ENCODE measurements at regions not wholly inside any gene's neighbourhood (a gene's known extent, or its start where the extent isn't known, plus 50 kb on each side); places are given as distances from the start of the nearest gene placed in this dataset.
"Not testable (repeated sequence)": the region's sequence is repeated elsewhere in the genome, so short reads cannot be mapped to it uniquely, and the experiment has no call there.

- intact Hi-C loops (cut with DNase I), result no loop called here
- DNase-seq (ENCODE audit: low spot score), result no peak
Observed at GRCh38 chr7:3094701-3095445, 51.2 kb upstream of the CARD11 start.

GRCh38 chr7:3097734-3098133 lies 54.1 kb upstream of the CARD11 start:
- no peak for DNase-seq (ENCODE audit: low spot score)
- intact Hi-C loops (cut with DNase I), result no loop called here

- intact Hi-C loops (cut with DNase I), result no loop called here
- no peak for DNase-seq (ENCODE audit: low spot score)
Observed at GRCh38 chr7:3102159-3102558, 58.5 kb upstream of the CARD11 start.

DNA sequence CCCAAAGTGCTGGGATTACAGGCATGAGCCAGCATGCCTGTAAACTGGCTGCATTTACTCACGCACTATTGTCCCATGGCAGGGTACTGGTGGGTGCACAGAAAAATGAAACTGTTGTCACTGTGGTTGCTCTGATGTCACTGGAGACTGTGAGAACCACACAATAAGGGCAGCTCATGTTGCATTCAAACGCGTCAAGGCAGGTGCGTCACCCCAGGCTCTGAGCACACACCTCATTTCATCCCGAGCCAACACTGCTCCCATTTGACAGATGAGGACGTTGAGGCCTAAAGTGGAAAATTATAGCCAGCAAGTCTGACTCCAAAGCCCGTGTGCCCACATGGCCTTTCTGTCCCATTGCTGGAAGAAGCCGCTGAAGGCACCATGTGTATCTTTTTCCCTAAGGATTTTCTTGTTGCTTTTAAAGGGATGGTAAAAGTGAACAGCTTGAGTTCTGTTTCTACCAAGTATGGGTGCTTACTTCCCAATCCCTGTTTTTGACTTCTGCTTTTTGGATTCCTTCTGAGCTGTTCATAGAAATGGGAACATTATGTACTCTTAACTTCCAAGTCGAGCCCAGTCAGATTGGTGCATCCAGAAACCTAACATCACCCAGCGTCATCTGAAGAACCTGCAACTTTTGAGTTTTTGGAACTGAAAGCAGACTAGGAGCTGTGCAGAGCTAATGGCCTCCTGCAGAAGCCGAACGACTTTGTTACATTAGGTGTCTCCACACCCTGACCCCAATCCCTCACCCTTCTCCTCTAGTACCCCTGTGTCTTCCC lies 60.1 kb upstream of the CARD11 start:
- intact Hi-C loops (cut with DNase I), result no loop called here
- DNase-seq (ENCODE audit: low spot score), result no peak

GRCh38 chr7:3105856-3106255 lies 62.2 kb upstream of the CARD11 start:
- intact Hi-C loops (cut with DNase I), result no loop called here
- peak; percentile 17 for DNase-seq (ENCODE audit: low spot score)

- intact Hi-C loops (cut with DNase I), result no loop called here
- DNase-seq (ENCODE audit: low spot score), result peak; percentile 24
Observed at GRCh38 chr7:3106361-3106826, 62.7 kb upstream of the CARD11 start.

- intact Hi-C loops (cut with DNase I), result no loop called here
- DNase-seq (ENCODE audit: low spot score), result peak; percentile 36
Observed at GRCh38 chr7:3107228-3107763, 63.6 kb upstream of the CARD11 start.

DNA sequence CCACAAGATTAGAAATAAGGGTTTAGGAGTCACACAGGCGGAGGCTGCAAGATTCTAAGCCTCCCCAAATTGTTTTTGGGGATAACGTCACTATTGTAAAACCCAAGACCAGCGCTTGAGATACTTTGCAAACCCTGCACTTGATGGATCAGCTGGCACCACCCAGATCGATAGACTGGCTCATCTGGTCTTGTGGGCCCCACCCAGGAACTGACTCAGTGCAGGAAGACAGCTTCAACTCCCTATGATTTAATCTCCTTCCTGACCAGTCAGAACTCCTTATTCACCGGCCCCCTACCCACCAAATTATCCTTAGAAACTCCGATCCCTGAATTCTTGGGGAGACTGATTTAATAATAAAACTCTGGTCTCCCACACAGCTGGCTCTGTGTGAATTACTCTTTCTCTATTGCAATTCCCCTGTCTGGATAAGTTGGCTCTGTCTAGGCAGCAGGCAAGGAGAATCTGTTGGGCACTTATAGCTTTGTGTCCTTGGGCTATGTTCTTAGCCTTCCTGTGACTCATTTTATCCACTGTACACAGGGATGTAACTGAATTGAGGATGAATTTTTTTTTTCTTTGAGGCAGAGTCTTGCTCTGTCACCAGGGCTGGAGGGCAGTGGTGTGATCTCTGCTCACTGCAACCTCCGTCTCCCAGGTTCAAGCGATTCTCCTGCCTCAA lies 64.4 kb upstream of the CARD11 start:
- intact Hi-C loops (cut with DNase I), result loop anchor here in 1 of 2 donors (1.0 kb wide), 1 partner anchor 31 kb away; no protein-coding TSS in a partner anchor
- DNase-seq (ENCODE audit: low spot score), result no peak

DNA sequence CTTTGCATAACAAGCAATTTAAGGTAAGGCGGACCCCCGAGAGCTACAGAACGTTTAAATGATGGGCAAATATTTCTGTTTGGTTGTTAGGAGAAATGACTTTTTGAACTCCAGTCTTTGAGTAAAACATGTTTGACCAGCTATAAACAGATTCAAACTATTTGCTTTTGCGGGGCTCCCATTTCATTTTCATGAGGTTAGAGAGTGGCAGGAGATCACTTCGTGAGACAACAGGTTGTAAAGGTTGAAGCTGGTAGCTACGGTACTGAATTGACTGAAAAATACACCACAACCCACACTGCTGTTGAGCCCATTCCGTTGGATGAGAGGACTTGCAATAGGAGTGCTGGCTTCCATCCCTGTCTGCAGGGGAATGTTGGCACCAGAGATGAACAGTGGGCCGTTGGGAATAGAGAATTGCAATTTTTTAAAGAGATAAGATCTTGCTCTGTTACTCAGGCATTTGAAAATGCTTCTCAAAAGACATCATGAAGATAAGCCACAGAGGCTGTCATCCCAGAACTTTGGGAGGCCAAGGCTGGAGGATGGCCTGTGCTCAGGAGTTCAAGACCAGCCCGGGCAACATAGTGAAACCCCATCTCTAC lies 65.7 kb upstream of the CARD11 start:
- intact Hi-C loops (cut with DNase I), result no loop called here
- peak; percentile 14 for DNase-seq (ENCODE audit: low spot score)

GRCh38 chr7:3112479-3113134 lies 68.9 kb upstream of the CARD11 start:
- intact Hi-C loops (cut with DNase I), result no loop called here
- DNase-seq (ENCODE audit: low spot score), result no peak

DNA sequence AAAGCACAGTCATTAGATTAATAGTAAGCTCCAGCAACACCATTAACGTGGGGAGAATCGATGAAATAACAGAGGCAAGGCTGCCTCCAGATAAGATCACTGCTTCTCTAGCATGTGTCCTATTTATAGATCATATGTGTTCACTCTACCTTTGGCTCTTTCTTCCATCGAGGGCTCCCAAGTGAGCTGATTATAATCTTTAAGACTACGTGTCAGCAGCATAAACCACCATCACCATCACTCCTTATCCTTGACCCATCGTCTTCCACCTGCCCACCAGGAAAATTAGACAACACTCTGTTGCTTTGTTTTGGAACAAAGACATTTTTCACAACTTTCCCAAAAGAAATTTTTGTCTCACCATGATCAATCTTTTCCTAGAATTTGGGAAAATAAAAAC lies 71.2 kb upstream of the CARD11 start:
- no peak for DNase-seq (ENCODE audit: low spot score)
- intact Hi-C loops (cut with DNase I), result loop anchor here in 1 of 2 donors (5.0 kb wide), 1 partner anchor 288 kb away; no protein-coding TSS in a partner anchor

DNA sequence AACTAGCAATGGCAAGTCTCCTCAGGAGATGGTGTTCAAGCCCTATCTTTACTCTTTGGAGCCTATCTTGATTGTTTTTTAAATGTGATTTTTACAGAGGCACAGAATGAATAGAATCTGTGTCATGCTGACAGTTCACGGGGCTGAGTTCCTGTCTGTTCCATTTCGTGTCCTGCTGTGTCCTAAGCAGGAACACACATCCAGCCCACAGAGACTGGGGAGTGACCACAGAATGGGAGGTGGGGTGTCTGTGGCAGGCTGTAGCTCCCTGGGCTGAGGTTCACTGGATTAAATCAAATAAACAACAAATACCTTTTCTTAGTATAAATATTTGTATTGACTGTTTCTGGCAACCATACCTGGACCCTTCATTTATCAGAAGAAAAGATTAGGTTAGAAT lies 73.4 kb upstream of the CARD11 start:
- DNase-seq (ENCODE audit: low spot score), result no peak

GRCh38 chr7:3117488-3118231 lies 74.0 kb upstream of the CARD11 start:
- intact Hi-C loops (cut with DNase I), result loop anchor here in 1 of 2 donors (5.0 kb wide), 1 partner anchor 290 kb away; no protein-coding TSS in a partner anchor
- no peak for DNase-seq (ENCODE audit: low spot score)

More for the DNA sequence above, 73.4 kb upstream of the CARD11 start:
- intact Hi-C loops (cut with DNase I), result loop anchor here in 1 of 2 donors (5.0 kb wide), 1 partner anchor 290 kb away; no protein-coding TSS in a partner anchor

DNA sequence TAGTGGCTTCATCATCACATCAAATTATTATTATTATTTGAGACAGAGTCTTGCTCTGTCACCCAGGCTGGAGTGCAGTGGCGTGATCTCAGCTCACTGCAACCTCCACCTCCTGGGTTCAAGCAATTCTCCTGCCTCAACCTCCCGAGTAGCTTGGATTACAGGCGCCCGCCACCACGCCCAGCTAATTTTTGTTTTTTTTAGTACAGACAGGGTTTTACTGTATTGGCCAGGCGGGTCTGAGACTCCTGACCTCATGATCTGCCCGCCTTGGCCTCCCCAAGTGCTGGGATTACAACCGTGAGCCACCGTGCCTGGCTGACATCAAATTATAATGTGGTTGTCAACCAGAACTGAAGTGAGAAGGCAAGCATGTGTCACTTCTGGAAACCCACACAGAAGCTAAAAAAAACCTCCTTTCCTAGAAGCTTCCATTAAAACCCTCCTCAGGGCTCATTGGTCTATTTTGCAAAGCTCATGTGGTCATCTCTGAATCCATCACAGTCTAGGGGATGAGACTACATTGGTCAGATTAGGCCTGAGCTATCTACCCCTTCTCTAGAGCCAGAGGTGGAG lies 75.8 kb upstream of the CARD11 start:
- not testable (repeated sequence) for DNase-seq (ENCODE audit: low spot score)
- intact Hi-C loops (cut with DNase I), result loop anchor here in 1 of 2 donors (5.0 kb wide), 1 partner anchor 292 kb away; no protein-coding TSS in a partner anchor

DNA sequence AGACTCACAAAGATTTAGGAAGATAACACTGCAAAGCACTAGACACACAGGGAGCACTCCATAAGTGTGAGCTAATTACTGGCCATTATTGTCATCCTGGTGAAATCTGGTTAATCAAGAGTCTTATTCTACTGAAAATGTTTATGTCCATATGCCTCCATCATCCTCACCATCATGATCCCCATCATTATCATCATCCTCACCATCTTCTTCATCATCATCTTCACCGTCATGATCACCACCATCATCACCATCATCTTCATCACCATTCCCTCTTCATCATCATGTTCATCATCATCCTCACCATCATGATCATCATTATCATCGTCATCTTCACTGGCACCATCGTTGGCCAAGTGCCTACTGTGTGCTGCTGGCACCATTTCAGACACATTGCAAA lies 76.3 kb upstream of the CARD11 start:
- intact Hi-C loops (cut with DNase I), result loop anchor here in 1 of 2 donors (5.0 kb wide), 1 partner anchor 293 kb away; no protein-coding TSS in a partner anchor
- DNase-seq (ENCODE audit: low spot score), result no peak

- intact Hi-C loops (cut with DNase I), result no loop called here
- DNase-seq (ENCODE audit: low spot score), result no peak
Observed at GRCh38 chr7:3120513-3120912, 76.8 kb upstream of the CARD11 start.

DNA sequence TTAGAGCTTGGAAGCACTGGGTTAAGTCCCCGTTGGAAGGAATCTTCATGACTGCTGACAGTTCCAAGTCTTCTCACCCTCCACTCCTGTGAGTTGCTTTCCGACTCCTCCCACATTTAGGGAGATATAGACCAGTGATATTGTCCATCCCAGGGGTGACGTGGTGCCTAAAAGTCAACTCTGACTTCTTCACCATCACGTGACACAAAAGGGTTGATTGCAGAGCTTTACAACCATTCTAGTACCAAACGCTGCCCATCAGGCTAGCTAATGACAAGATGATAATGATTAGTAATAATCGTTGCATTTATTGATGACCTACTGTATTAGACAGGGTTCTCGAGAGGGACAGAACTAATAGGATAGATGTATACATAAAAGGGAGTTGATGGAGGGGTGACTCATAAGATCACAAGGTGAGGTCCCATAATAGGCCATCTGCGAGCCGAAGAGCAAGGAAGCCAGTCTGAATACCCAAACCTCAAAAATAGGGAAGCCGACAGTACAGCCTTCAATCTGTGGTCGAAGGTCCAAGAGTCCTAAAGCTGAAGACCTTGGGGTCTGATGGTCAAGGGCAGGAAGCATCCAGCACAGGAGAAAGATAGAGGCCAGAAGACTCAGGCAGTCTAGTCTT lies 85.3 kb upstream of the CARD11 start:
- no peak for DNase-seq (ENCODE audit: low spot score)
- intact Hi-C loops (cut with DNase I), result no loop called here

All from posterior vena cava (tissue), 2 donors.